Neural progenitor cell (in vitro differentiated cells): ENCODE measurements at regions not wholly inside any gene's neighbourhood (a gene's known extent, or its start where the extent isn't known, plus 50 kb on each side); places are given as distances from the start of the nearest gene placed in this dataset.

Source experiments
- DNase-seq: peaks from one replicate; pipeline ENCODE4 v3.0.0-alpha.2; 2016; ENCODE audit warnings: low spot score
- H2AFZ ChIP-seq: fragments of 200-600 bp; sonication (generic); replicated peaks from 2 replicates; pipeline ENCODE4 v1.6.1; 2016; ENCODE audit warnings: antibody characterized with exemption
- H3F3A ChIP-seq: fragments of 200-600 bp; sonication (generic); 2 replicates; pipeline ENCODE4 v1.6.1; 2016; ENCODE audit warnings: antibody characterized with exemption, low read depth
- H3K27ac ChIP-seq: fragments of 200-600 bp; sonication (generic); 2 replicates; pipeline ENCODE4 v1.5.1; 2016; ENCODE audit warnings: mild to moderate bottlenecking
- H3K27me3 ChIP-seq: fragments of 200-600 bp; sonication (generic); 2 replicates; pipeline ENCODE4 v1.6.1; 2016; ENCODE audit warnings: mild to moderate bottlenecking, moderate library complexity
- H3K36me3 ChIP-seq: fragments of 200-600 bp; sonication (generic); 2 replicates; pipeline ENCODE4 v1.5.1; 2016
- H3K4me1 ChIP-seq: fragments of 200-600 bp; sonication (generic); 2 replicates; pipeline ENCODE4 v1.6.1; 2016; ENCODE audit warnings: mixed run types
- H3K4me2 ChIP-seq: fragments of 200-600 bp; sonication (generic); 2 replicates; pipeline ENCODE4 v1.6.1; 2016
- H3K4me3 ChIP-seq: fragments of 200-600 bp; sonication (generic); 2 replicates; pipeline ENCODE4 v1.5.1; 2016
- H3K79me2 ChIP-seq: fragments of 200-600 bp; sonication (generic); 2 replicates; pipeline ENCODE4 v1.6.1; 2016; ENCODE audit warnings: low read depth
- H3K9ac ChIP-seq: fragments of 200-600 bp; sonication (generic); 2 replicates; pipeline ENCODE4 v1.6.1; 2016
- H3K9me3 ChIP-seq: fragments of 200-600 bp; sonication (generic); 2 replicates; pipeline ENCODE4 v1.5.1; 2016; ENCODE audit warnings: low read depth
- H4K20me1 ChIP-seq: fragments of 200-600 bp; sonication (generic); 2 replicates; pipeline ENCODE4 v1.6.1; 2016; ENCODE audit warnings: low read depth
- H3K27ac Mint-ChIP-seq: 3 replicates; pipeline ENCODE4 v1.8.0; 2021; ENCODE audit warnings: mixed read lengths
- H3K27me3 Mint-ChIP-seq: 2 replicates; pipeline ENCODE4 v1.8.0; 2022; ENCODE audit warnings: low read depth, mild to moderate bottlenecking, inconsistent platforms, moderate library complexity, mixed read lengths; ENCODE audit not compliant: insufficient read depth
- H3K36me3 Mint-ChIP-seq: 3 replicates; pipeline ENCODE4 v1.8.0; 2021; ENCODE audit warnings: mixed read lengths
- H3K4me1 Mint-ChIP-seq: 3 replicates; pipeline ENCODE4 v1.8.0; 2021; ENCODE audit warnings: mixed read lengths
- H3K4me3 Mint-ChIP-seq: 3 replicates; pipeline ENCODE4 v1.8.0; 2021; ENCODE audit warnings: mild to moderate bottlenecking, moderate library complexity, mixed read lengths
- H3K9me3 Mint-ChIP-seq: 3 replicates; pipeline ENCODE4 v1.8.0; 2020; ENCODE audit warnings: mixed read lengths
- CTCF ChIP-seq: fragments of 200-600 bp; sonication (generic); IDR thresholded peaks from 2 replicates; pipeline ENCODE4 v1.5.1; 2017; ENCODE audit warnings: antibody characterized with exemption, mild to moderate bottlenecking
- EZH2 ChIP-seq: fragments of 200-600 bp; sonication (generic); IDR thresholded peaks from 2 replicates; pipeline ENCODE4 v1.6.1; 2017; ENCODE audit warnings: antibody characterized with exemption, mild to moderate bottlenecking, moderate library complexity
- EZH2phosphoT487 ChIP-seq: fragments of 200-600 bp; sonication (generic); IDR thresholded peaks from 2 replicates; pipeline ENCODE4 v1.6.1; 2017; ENCODE audit warnings: antibody characterized with exemption

- Histone ChIP-seq H3K79me2 (no peaks in the 10 kb centered on the region), H3K4me3 (no peak overlapping the region), H2AFZ (no peak overlapping the region), H3K4me1 (no peaks in the 10 kb centered on the region), H3F3A (no peaks in the 10 kb centered on the region), H3K36me3 (no peaks in the 10 kb centered on the region), H3K4me2 (no peak overlapping the region), H4K20me1 (no peaks in the 10 kb centered on the region), H3K27ac (no peak overlapping the region), H3K27me3 (no peaks in the 10 kb centered on the region), H3K9me3 (peaks cover 8% of the 10 kb centered on the region), H3K9ac (no peak overlapping the region)
- Mint-ChIP-seq H3K4me1 (no peaks in the 10 kb centered on the region), H3K27ac (no peak overlapping the region), H3K27me3 (peaks cover 2% of the 10 kb centered on the region), H3K9me3 (peaks cover 32% of the 10 kb centered on the region), H3K4me3 (no peak overlapping the region), H3K36me3 (no peaks in the 10 kb centered on the region)
- TF ChIP-seq EZH2 (no peak), EZH2phosphoT487 (no peak), CTCF (no peak)
- DNase-seq, result no peak
Measured at GRCh38 chr1:238927899-238928298, 458.5 kb upstream of the CHRM3 start.

GRCh38 chr1:238916828-238917227 is 469.5 kb upstream of the CHRM3 start:
- H3K36me3 ChIP-seq, result no peaks in the 10 kb centered on the region
- peaks cover 11% of the 10 kb centered on the region for H3K4me1 Mint-ChIP-seq
- H3K4me1 ChIP-seq, result peaks cover 8% of the 10 kb centered on the region
- H4K20me1 ChIP-seq, result no peaks in the 10 kb centered on the region
- TF ChIP-seq EZH2, result no peak
- no peak for TF ChIP-seq EZH2phosphoT487
- TF ChIP-seq CTCF, result no peak
- H3K9ac ChIP-seq, result no peak overlapping the region
- H3K36me3 Mint-ChIP-seq, result no peaks in the 10 kb centered on the region
- no peaks in the 10 kb centered on the region for H3K27me3 ChIP-seq
- no peak overlapping the region for H3K4me3 Mint-ChIP-seq
- H3K79me2 ChIP-seq, result no peaks in the 10 kb centered on the region
- no peaks in the 10 kb centered on the region for H3F3A ChIP-seq
- no peak overlapping the region for H3K27ac ChIP-seq
- no peaks in the 10 kb centered on the region for H3K9me3 ChIP-seq
- no peak overlapping the region for H2AFZ ChIP-seq
- H3K9me3 Mint-ChIP-seq, result no peaks in the 10 kb centered on the region
- no peaks in the 10 kb centered on the region for H3K27me3 Mint-ChIP-seq
- H3K27ac Mint-ChIP-seq, result no peak overlapping the region
- no peak overlapping the region for H3K4me2 ChIP-seq
- no peak overlapping the region for H3K4me3 ChIP-seq
- DNase-seq, result no peak

GRCh38 chr1:238914346-238914745 is 472.0 kb upstream of the CHRM3 start:
- no peak overlapping the region for H3K4me2 ChIP-seq

More at GRCh38 chr1:238914346-238914745, 472.0 kb upstream of the CHRM3 start:
- Histone ChIP-seq H3K4me1 (peaks cover 8% of the 10 kb centered on the region), H3K27me3 (no peaks in the 10 kb centered on the region), H3K4me3 (no peak overlapping the region), H3K79me2 (no peaks in the 10 kb centered on the region), H3K36me3 (no peaks in the 10 kb centered on the region), H2AFZ (no peak overlapping the region), H3K9me3 (no peaks in the 10 kb centered on the region), H3K9ac (no peak overlapping the region), H3F3A (no peaks in the 10 kb centered on the region), H4K20me1 (no peaks in the 10 kb centered on the region), H3K27ac (no peak overlapping the region)
- H3K9me3 Mint-ChIP-seq, result no peaks in the 10 kb centered on the region
- no peak overlapping the region for H3K27ac Mint-ChIP-seq
- H3K4me1 Mint-ChIP-seq, result peaks cover 11% of the 10 kb centered on the region
- no peaks in the 10 kb centered on the region for H3K36me3 Mint-ChIP-seq
- no peaks in the 10 kb centered on the region for H3K27me3 Mint-ChIP-seq
- H3K4me3 Mint-ChIP-seq, result no peak overlapping the region
- no peak for DNase-seq
- no peak for TF ChIP-seq EZH2
- TF ChIP-seq EZH2phosphoT487, result no peak
- no peak for TF ChIP-seq CTCF
